Activated naive CD8-positive, alpha-beta T cell treated with anti-CD3 and anti-CD28 coated beads, Interleukin-2, amount 10 ng/mL, durations not matched to agents 7 days and 5 days (primary cell): ENCODE measurements at regions not wholly inside any gene's neighbourhood (a gene's known extent, or its start where the extent isn't known, plus 50 kb on each side); places are given as distances from the start of the nearest gene placed in this dataset.
"Not testable (repeated sequence)": the region's sequence is repeated elsewhere in the genome, so short reads cannot be mapped to it uniquely, and the experiment has no call there.

Experiments
- ATAC-seq: fragments of 150-1000 bp; cut with Tn5 transposase; one replicate; pipeline ENCODE4 v1.10.0; 2021; ENCODE audit warnings: low read depth, moderate library complexity
- POLR2A ChIA-PET: fragments of 350-600 bp; sonication (Branson Sonifier 250); formaldehyde crosslinking; loops from one replicate; lab custom pipeline; 2021; ENCODE audit warnings: antibody characterized with exemption; lab: Charles Lee
- DNase-seq: peaks from one replicate; pipeline ENCODE4 v3.0.0; 2021
- H3K27ac Mint-ChIP-seq: one replicate; pipeline ENCODE4 v1.8.0; 2022; ENCODE audit warnings: mild to moderate bottlenecking, mixed read lengths
- H3K27me3 Mint-ChIP-seq: one replicate; pipeline ENCODE4 v1.8.0; 2022; ENCODE audit warnings: mild to moderate bottlenecking, moderate library complexity, mixed read lengths
- H3K36me3 Mint-ChIP-seq: one replicate; pipeline ENCODE4 v1.8.0; 2021; ENCODE audit warnings: mild to moderate bottlenecking, mixed read lengths
- H3K4me1 Mint-ChIP-seq: one replicate; pipeline ENCODE4 v1.8.0; 2021; ENCODE audit warnings: mixed read lengths
- H3K4me3 Mint-ChIP-seq: one replicate; pipeline ENCODE4 v1.8.0; 2022; ENCODE audit warnings: mild to moderate bottlenecking, moderate library complexity, mixed read lengths
- H3K9me3 Mint-ChIP-seq: one replicate; pipeline ENCODE4 v1.8.0; 2021; ENCODE audit warnings: mixed read lengths

- Mint-ChIP-seq H3K9me3 (peaks cover 3% of the 10 kb centered on the region), H3K27ac (no peak overlapping the region), H3K27me3 (no peaks in the 10 kb centered on the region), H3K4me3 (no peak overlapping the region), H3K4me1 (no peaks in the 10 kb centered on the region), H3K36me3 (no peaks in the 10 kb centered on the region)
- ATAC-seq (no peak), DNase-seq (no peak)
- POLR2A ChIA-PET: no interaction called here
Observed at GRCh38 chr13:58630794-58631193, 999.2 kb downstream of the PCDH17 start.

- no peaks in the 10 kb centered on the region for H3K36me3 Mint-ChIP-seq
- H3K27ac Mint-ChIP-seq: no peak overlapping the region
- H3K4me1 Mint-ChIP-seq: no peaks in the 10 kb centered on the region
- H3K9me3 Mint-ChIP-seq: no peaks in the 10 kb centered on the region
- no peak for ATAC-seq
- DNase-seq: no peak
- no peaks in the 10 kb centered on the region for H3K27me3 Mint-ChIP-seq
- H3K4me3 Mint-ChIP-seq: no peak overlapping the region
- POLR2A ChIA-PET: no interaction called here
Observed at GRCh38 chr13:58633226-58633625, 1001.7 kb downstream of the PCDH17 start.

GRCh38 chr13:58655086-58655485 is 1023.5 kb downstream of the PCDH17 start:
- POLR2A ChIA-PET: no interaction called here
- H3K27ac Mint-ChIP-seq: no peak overlapping the region
- DNase-seq: no peak
- no peaks in the 10 kb centered on the region for H3K4me1 Mint-ChIP-seq
- no peak overlapping the region for H3K4me3 Mint-ChIP-seq
- peaks cover 2% of the 10 kb centered on the region for H3K9me3 Mint-ChIP-seq
- no peaks in the 10 kb centered on the region for H3K36me3 Mint-ChIP-seq
- no peak for ATAC-seq
- no peaks in the 10 kb centered on the region for H3K27me3 Mint-ChIP-seq

- ATAC-seq (no peak), DNase-seq (no peak)
- no peaks in the 10 kb centered on the region for H3K36me3 Mint-ChIP-seq
- no peak overlapping the region for H3K4me3 Mint-ChIP-seq
- no peak overlapping the region for H3K27ac Mint-ChIP-seq
- H3K27me3 Mint-ChIP-seq: no peaks in the 10 kb centered on the region
- peaks cover 2% of the 10 kb centered on the region for H3K9me3 Mint-ChIP-seq
- H3K4me1 Mint-ChIP-seq: no peaks in the 10 kb centered on the region
- POLR2A ChIA-PET: no interaction called here
Observed at GRCh38 chr13:58660826-58661225, 1029.3 kb downstream of the PCDH17 start.

- ATAC-seq (no peak), DNase-seq (no peak)
- H3K27ac Mint-ChIP-seq: no peak overlapping the region
- POLR2A ChIA-PET: no interaction called here
- no peak overlapping the region for H3K4me3 Mint-ChIP-seq
- H3K27me3 Mint-ChIP-seq: no peaks in the 10 kb centered on the region
- no peaks in the 10 kb centered on the region for H3K4me1 Mint-ChIP-seq
- no peaks in the 10 kb centered on the region for H3K36me3 Mint-ChIP-seq
- no peaks in the 10 kb centered on the region for H3K9me3 Mint-ChIP-seq
Observed at GRCh38 chr13:58666331-58666730, 1034.8 kb downstream of the PCDH17 start.

GRCh38 chr13:58667096-58667495 is 1035.6 kb downstream of the PCDH17 start:
- Mint-ChIP-seq H3K9me3 (no peaks in the 10 kb centered on the region), H3K27ac (no peak overlapping the region), H3K4me1 (no peaks in the 10 kb centered on the region), H3K36me3 (no peaks in the 10 kb centered on the region), H3K4me3 (no peak overlapping the region), H3K27me3 (no peaks in the 10 kb centered on the region)
- POLR2A ChIA-PET: no interaction called here
- no peak for ATAC-seq
- DNase-seq: no peak

GRCh38 chr13:58680115-58680514 is 1048.6 kb downstream of the PCDH17 start:
- Mint-ChIP-seq H3K4me3 (no peak overlapping the region), H3K27me3 (no peaks in the 10 kb centered on the region), H3K36me3 (no peaks in the 10 kb centered on the region), H3K27ac (no peak overlapping the region), H3K9me3 (peaks cover 2% of the 10 kb centered on the region), H3K4me1 (no peaks in the 10 kb centered on the region)
- ATAC-seq: no peak
- POLR2A ChIA-PET: no interaction called here
- DNase-seq: no peak

- Mint-ChIP-seq H3K4me1 (no peaks in the 10 kb centered on the region), H3K4me3 (no peak overlapping the region), H3K36me3 (no peaks in the 10 kb centered on the region), H3K9me3 (peaks cover 2% of the 10 kb centered on the region), H3K27ac (no peak overlapping the region), H3K27me3 (no peaks in the 10 kb centered on the region)
- DNase-seq: no peak
- POLR2A ChIA-PET: no interaction called here
- no peak for ATAC-seq
Observed at GRCh38 chr13:58682616-58683015, 1051.1 kb downstream of the PCDH17 start.

- no peak for DNase-seq
- Mint-ChIP-seq H3K27ac (no peak overlapping the region), H3K36me3 (no peaks in the 10 kb centered on the region)
Observed at GRCh38 chr13:58687148-58687547, 1055.6 kb downstream of the PCDH17 start.

GRCh38 chr13:58698531-58698930 is 1067.0 kb downstream of the PCDH17 start:
- POLR2A ChIA-PET: no interaction called here
- ATAC-seq: no peak
- no peak overlapping the region for H3K4me3 Mint-ChIP-seq
- peaks cover 1% of the 10 kb centered on the region for H3K9me3 Mint-ChIP-seq
- H3K36me3 Mint-ChIP-seq: no peaks in the 10 kb centered on the region
- no peaks in the 10 kb centered on the region for H3K27me3 Mint-ChIP-seq
- no peak for DNase-seq
- no peak overlapping the region for H3K27ac Mint-ChIP-seq
- no peaks in the 10 kb centered on the region for H3K4me1 Mint-ChIP-seq

More at GRCh38 chr13:58687148-58687547, 1055.6 kb downstream of the PCDH17 start:
- no peaks in the 10 kb centered on the region for H3K4me1 Mint-ChIP-seq
- H3K9me3 Mint-ChIP-seq: peaks cover 7% of the 10 kb centered on the region
- no peaks in the 10 kb centered on the region for H3K27me3 Mint-ChIP-seq
- ATAC-seq: no peak
- no peak overlapping the region for H3K4me3 Mint-ChIP-seq
- POLR2A ChIA-PET: no interaction called here

- no peak for DNase-seq
- Mint-ChIP-seq H3K36me3 (no peaks in the 10 kb centered on the region), H3K4me1 (no peaks in the 10 kb centered on the region), H3K27me3 (no peaks in the 10 kb centered on the region), H3K27ac (no peak overlapping the region), H3K4me3 (no peak overlapping the region), H3K9me3 (peaks cover 3% of the 10 kb centered on the region)
- POLR2A ChIA-PET: no interaction called here
- ATAC-seq: no peak
Observed at GRCh38 chr13:58704953-58705352, 1073.4 kb downstream of the PCDH17 start.

- POLR2A ChIA-PET: no interaction called here
- ATAC-seq (no peak), DNase-seq (no peak)
- no peaks in the 10 kb centered on the region for H3K4me1 Mint-ChIP-seq
- H3K27ac Mint-ChIP-seq: no peak overlapping the region
- H3K27me3 Mint-ChIP-seq: no peaks in the 10 kb centered on the region
- no peak overlapping the region for H3K4me3 Mint-ChIP-seq
- H3K36me3 Mint-ChIP-seq: no peaks in the 10 kb centered on the region
- H3K9me3 Mint-ChIP-seq: peaks cover 5% of the 10 kb centered on the region
Observed at GRCh38 chr13:58706421-58706820, 1074.9 kb downstream of the PCDH17 start.

- no peaks in the 10 kb centered on the region for H3K27me3 Mint-ChIP-seq
- H3K36me3 Mint-ChIP-seq: no peaks in the 10 kb centered on the region
- ATAC-seq (no peak), DNase-seq (no peak)
- no peak overlapping the region for H3K4me3 Mint-ChIP-seq
- no peaks in the 10 kb centered on the region for H3K4me1 Mint-ChIP-seq
- POLR2A ChIA-PET: no interaction called here
- H3K27ac Mint-ChIP-seq: no peak overlapping the region
- peaks cover 17% of the 10 kb centered on the region for H3K9me3 Mint-ChIP-seq
Observed at GRCh38 chr13:58712191-58712590, 1080.6 kb downstream of the PCDH17 start.

- POLR2A ChIA-PET, ATAC-seq, H3K27me3 Mint-ChIP-seq, DNase-seq, H3K27ac Mint-ChIP-seq, H3K4me3 Mint-ChIP-seq, H3K36me3 Mint-ChIP-seq, H3K4me1 Mint-ChIP-seq: not testable (repeated sequence)
- H3K9me3 Mint-ChIP-seq: peaks cover 17% of the 10 kb centered on the region
Observed at GRCh38 chr13:58714016-58714415, 1082.5 kb downstream of the PCDH17 start.

- POLR2A ChIA-PET: no interaction called here
- ATAC-seq: no peak
- no peaks in the 10 kb centered on the region for H3K27me3 Mint-ChIP-seq
- no peaks in the 10 kb centered on the region for H3K4me1 Mint-ChIP-seq
- DNase-seq: no peak
- H3K4me3 Mint-ChIP-seq: no peak overlapping the region
- H3K36me3 Mint-ChIP-seq: no peaks in the 10 kb centered on the region
- H3K9me3 Mint-ChIP-seq: no peaks in the 10 kb centered on the region
- no peak overlapping the region for H3K27ac Mint-ChIP-seq
Observed at GRCh38 chr13:58721273-58721672, 1089.7 kb downstream of the PCDH17 start.
